HG02884 (cell line): ENCODE measurements at regions not wholly inside any gene's neighbourhood (a gene's known extent, or its start where the extent isn't known, plus 50 kb on each side); places are given as distances from the start of the nearest gene placed in this dataset.
A peak's percentile ranks its signal among the peaks of the same experiment; 100 is the strongest.
"Not testable (repeated sequence)": the region's sequence is repeated elsewhere in the genome, so short reads cannot be mapped to it uniquely, and the experiment has no call there.

Source experiments
- ATAC-seq: cut with Tn5 transposase; IDR thresholded peaks from one replicate; pipeline ENCODE4 v1.9.1; 2021; ENCODE audit warnings: mild to moderate bottlenecking, moderate library complexity; ENCODE audit not compliant: unreplicated experiment

- ATAC-seq = peak; percentile 69
Measured at GRCh38 chr10:128178302-128178958, 52.2 kb upstream of the MKI67 start.

- ATAC-seq = no peak
Measured at GRCh38 chr10:128180843-128181242, 54.6 kb upstream of the MKI67 start.

- ATAC-seq = no peak
Measured at GRCh38 chr10:128185627-128186026, 59.4 kb upstream of the MKI67 start.

GRCh38 chr10:128186959-128187787 lies 61.0 kb upstream of the MKI67 start:
- ATAC-seq = no peak

- ATAC-seq = no peak
Measured at GRCh38 chr10:128187788-128188185, 61.6 kb upstream of the MKI67 start.

- ATAC-seq = no peak
Measured at GRCh38 chr10:128189176-128189575, 63.0 kb upstream of the MKI67 start.

GRCh38 chr10:128191847-128192246 lies 65.6 kb upstream of the MKI67 start:
- ATAC-seq = no peak

GRCh38 chr10:128201826-128202225 lies 75.6 kb upstream of the MKI67 start:
- ATAC-seq = not testable (repeated sequence)

GRCh38 chr10:128203028-128203427 lies 76.8 kb upstream of the MKI67 start:
- no peak for ATAC-seq

- ATAC-seq = not testable (repeated sequence)
Measured at GRCh38 chr10:128205591-128205990, 79.4 kb upstream of the MKI67 start.

- ATAC-seq = no peak
Measured at GRCh38 chr10:128206676-128207075, 80.5 kb upstream of the MKI67 start.

GRCh38 chr10:128209862-128210214 lies 83.6 kb upstream of the MKI67 start:
- ATAC-seq = no peak

- no peak for ATAC-seq
Measured at GRCh38 chr10:128210215-128211063, 84.2 kb upstream of the MKI67 start.

- no peak for ATAC-seq
Measured at GRCh38 chr10:128211064-128211504, 84.9 kb upstream of the MKI67 start.

GRCh38 chr10:128211953-128212727 lies 85.9 kb upstream of the MKI67 start:
- ATAC-seq = peak; percentile 98

- no peak for ATAC-seq
Measured at GRCh38 chr10:128213156-128213555, 86.9 kb upstream of the MKI67 start.

GRCh38 chr10:128215733-128216132 lies 89.5 kb upstream of the MKI67 start:
- no peak for ATAC-seq

GRCh38 chr10:128217136-128217535 lies 90.9 kb upstream of the MKI67 start:
- no peak for ATAC-seq

- ATAC-seq = no peak
Measured at GRCh38 chr10:128218161-128218560, 91.9 kb upstream of the MKI67 start.

- no peak for ATAC-seq
Measured at GRCh38 chr10:128219295-128219694, 93.1 kb upstream of the MKI67 start.

- no peak for ATAC-seq
Measured at GRCh38 chr10:128220021-128220420, 93.8 kb upstream of the MKI67 start.
